ENCODE measurements at regions not wholly inside any gene's neighbourhood (a gene's known extent, or its start where the extent isn't known, plus 50 kb on each side); places are given as distances from the start of the nearest gene placed in this dataset.

GRCh38 chr5:176162198-176162597 lies 76.0 kb upstream of the SIMC1 start:
- H3T11ph ChIP-seq (ENCODE audit: low read length), result no peak overlapping the region
- no peak overlapping the region for H3K14ac ChIP-seq (ENCODE audit: insufficient read depth, low read length)
- no peak overlapping the region for H3K56ac ChIP-seq (ENCODE audit: insufficient read length, low read depth, low read length)
- H2BK5ac ChIP-seq (ENCODE audit: insufficient read length, low read length), result no peak overlapping the region
- no peak overlapping the region for H3K18ac ChIP-seq (ENCODE audit: insufficient read length, low read depth, low read length)
- no peak overlapping the region for H3K23ac ChIP-seq (ENCODE audit: insufficient read length, low read depth, low read length)
- H2BK120ac ChIP-seq (ENCODE audit: low read depth, low read length, poor library complexity, severe bottlenecking), result no peak overlapping the region
- peaks cover 0 to 1% (median 0%) of the 10 kb centered on the region in 3 experiments; a peak in 1 of 7 replicates for H3K36me3 Mint-ChIP-seq (ENCODE audit: insufficient read depth in 1 of 3, low read depth in 3 of 3)
- no peak overlapping the region for H3K4me2 ChIP-seq (ENCODE audit: insufficient read depth, insufficient read length, low read length)
- no peaks in the 10 kb centered on the region for H3K27me3 ChIP-seq (ENCODE audit: insufficient read depth, low read length)
- H2AK5ac ChIP-seq (ENCODE audit: insufficient read length, low read length), result no peak overlapping the region
- H3K4me3 Mint-ChIP-seq, result no peak overlapping the region
- no peak overlapping the region for H2BK15ac ChIP-seq (ENCODE audit: low read depth, low read length)
- H3K27ac ChIP-seq (ENCODE audit: insufficient read length, low read depth, low read length), result no peak overlapping the region
- no peaks in the 10 kb centered on the region for H3K4me1 ChIP-seq (ENCODE audit: insufficient read depth, low read length)
- H3K27ac Mint-ChIP-seq, result no peak overlapping the region
- WGBS (ENCODE audit: extremely low coverage, insufficient read length, low lambda C conversion rate), result no CpG with 5 or more reads among the region's 3 CpGs
- H3K4me1 Mint-ChIP-seq, result peaks cover 2 to 3% of the 10 kb centered on the region in 2 experiments; a peak in 3 of 4 replicates
- TF ChIP-seq, protein P1, sequence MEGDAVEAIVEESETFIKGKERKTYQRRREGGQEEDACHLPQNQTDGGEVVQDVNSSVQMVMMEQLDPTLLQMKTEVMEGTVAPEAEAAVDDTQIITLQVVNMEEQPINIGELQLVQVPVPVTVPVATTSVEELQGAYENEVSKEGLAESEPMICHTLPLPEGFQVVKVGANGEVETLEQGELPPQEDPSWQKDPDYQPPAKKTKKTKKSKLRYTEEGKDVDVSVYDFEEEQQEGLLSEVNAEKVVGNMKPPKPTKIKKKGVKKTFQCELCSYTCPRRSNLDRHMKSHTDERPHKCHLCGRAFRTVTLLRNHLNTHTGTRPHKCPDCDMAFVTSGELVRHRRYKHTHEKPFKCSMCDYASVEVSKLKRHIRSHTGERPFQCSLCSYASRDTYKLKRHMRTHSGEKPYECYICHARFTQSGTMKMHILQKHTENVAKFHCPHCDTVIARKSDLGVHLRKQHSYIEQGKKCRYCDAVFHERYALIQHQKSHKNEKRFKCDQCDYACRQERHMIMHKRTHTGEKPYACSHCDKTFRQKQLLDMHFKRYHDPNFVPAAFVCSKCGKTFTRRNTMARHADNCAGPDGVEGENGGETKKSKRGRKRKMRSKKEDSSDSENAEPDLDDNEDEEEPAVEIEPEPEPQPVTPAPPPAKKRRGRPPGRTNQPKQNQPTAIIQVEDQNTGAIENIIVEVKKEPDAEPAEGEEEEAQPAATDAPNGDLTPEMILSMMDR (conservative IDR thresholded peaks at IDR 0.05), result no peak
- peaks cover 24% of the 10 kb centered on the region for H3K27me3 Mint-ChIP-seq (ENCODE audit: low read depth)
- no peak overlapping the region for H4K8ac ChIP-seq (replicated peaks; ENCODE audit: insufficient read length, low read depth, low read length)
- H2AFZ ChIP-seq (ENCODE audit: low read length), result no peak overlapping the region
- H3K9ac ChIP-seq (ENCODE audit: extremely low read depth, insufficient read length, low read length), result no peak overlapping the region
- peaks cover 0 to 2% of the 10 kb centered on the region in 2 experiments; a peak in 3 of 5 replicates for H3K9me3 Mint-ChIP-seq
- no peak overlapping the region for H2BK12ac ChIP-seq (ENCODE audit: insufficient read length, low read depth, low read length)
- H3K23me2 ChIP-seq (ENCODE audit: insufficient read length, low read depth, low read length, poor library complexity, severe bottlenecking), result no peaks in the 10 kb centered on the region
- no peak overlapping the region for H4K91ac ChIP-seq (ENCODE audit: insufficient read length, low read depth, low read length)
- H4K20me1 ChIP-seq (ENCODE audit: control insufficient read depth, insufficient read depth, insufficient read length), result no peaks in the 10 kb centered on the region
- H3K4ac ChIP-seq (ENCODE audit: low read depth, low read length), result no peak overlapping the region
- no peak overlapping the region for H2BK20ac ChIP-seq (ENCODE audit: low read depth, low read length, poor library complexity, severe bottlenecking)
- H3K79me2 ChIP-seq (ENCODE audit: insufficient read depth, low read length), result no peaks in the 10 kb centered on the region
- no peaks in the 10 kb centered on the region for H3K79me1 ChIP-seq (ENCODE audit: insufficient read depth, low read depth, low read length, poor library complexity, severe bottlenecking)
- no peak overlapping the region for H4K5ac ChIP-seq (ENCODE audit: insufficient read length, low read depth, low read length)
- DNase-seq, result no peak
- no peaks in the 10 kb centered on the region for H3K9me3 ChIP-seq (ENCODE audit: control insufficient read depth, low read depth, low read length)

Data from H9 (cell line).